HEK293T (cell line): ENCODE measurements at regions not wholly inside any gene's neighbourhood (a gene's known extent, or its start where the extent isn't known, plus 50 kb on each side); places are given as distances from the start of the nearest gene placed in this dataset.
"Not testable (repeated sequence)": the region's sequence is repeated elsewhere in the genome, so short reads cannot be mapped to it uniquely, and the experiment has no call there.

Experiments used
- ARNT ChIP-seq: fragments of 450-650 bp; IDR thresholded peaks from 2 replicates; pipeline ENCODE4 v1.6.1; 2017; ENCODE audit warnings: mild to moderate bottlenecking
- BHLHE40 ChIP-seq: fragments of 450-650 bp; IDR thresholded peaks from 2 replicates; pipeline ENCODE4 v1.6.1; 2016; ENCODE audit warnings: mild to moderate bottlenecking, moderate library complexity, borderline replicate concordance
- LEF1 ChIP-seq: fragments of 450-650 bp; IDR thresholded peaks from 2 replicates; pipeline ENCODE4 v1.6.1; 2017; ENCODE audit warnings: mild to moderate bottlenecking, borderline replicate concordance
- NFRKB ChIP-seq: fragments of 450-650 bp; IDR thresholded peaks from 2 replicates; pipeline ENCODE4 v1.6.1; 2016; ENCODE audit warnings: mild to moderate bottlenecking, moderate library complexity
- TARDBP ChIP-seq: fragments of 450-650 bp; IDR thresholded peaks from 2 replicates; pipeline ENCODE4 v1.6.1; 2016

- TF ChIP-seq LEF1, ARNT, TARDBP, BHLHE40, NFRKB: not testable (repeated sequence)
Measured at GRCh38 chr2:35568574-35568973, 787.0 kb upstream of the CRIM1 start.
